Upper lobe of left lung (tissue), 6 donors: ENCODE measurements at regions not wholly inside any gene's neighbourhood (a gene's known extent, or its start where the extent isn't known, plus 50 kb on each side); places are given as distances from the start of the nearest gene placed in this dataset.

Source experiments
- ATAC-seq, 2 donors: fragments of 200-7000 bp; cut with Tn5 transposase; one replicate each; pipeline ENCODE4 v1.9.1; 2022; ENCODE audit warnings: mild to moderate bottlenecking in 2 of 2, moderate library complexity in 2 of 2; ENCODE audit not compliant: low FRiP score in 2 of 2
- DNase-seq, 2 donors: peaks; one replicate each; pipeline ENCODE4 v3.0.0-alpha.2; 2019 to 2020
- H3K27ac ChIP-seq, 4 donors: fragments of 200-600 bp; sonication (generic); one replicate each; pipeline ENCODE4 v1.5.1; 2016 to 2019
- H3K27me3 ChIP-seq, 4 donors: fragments of 200-600 bp; sonication (generic); one replicate each; pipeline ENCODE4 v1.5.1; 2017 to 2019
- H3K36me3 ChIP-seq, 4 donors: fragments of 200-600 bp; sonication (generic); one replicate each; pipeline ENCODE4 v1.5.1; 2016 to 2019
- H3K4me1 ChIP-seq, 4 donors: fragments of 200-600 bp; sonication (generic); one replicate each; pipeline ENCODE4 v1.5.1; 2018 to 2019
- H3K4me3 ChIP-seq, 4 donors: fragments of 200-600 bp; sonication (generic); one replicate each; pipeline ENCODE4 v1.5.1; 2017 to 2019; ENCODE audit warnings: mild to moderate bottlenecking in 2 of 4, moderate library complexity in 1 of 4
- H3K9me3 ChIP-seq, 4 donors: fragments of 200-600 bp; sonication (generic); one replicate each; pipeline ENCODE4 v1.5.1; 2018 to 2019
- CTCF ChIP-seq, 6 experiments: fragments of 450-650 bp in 4 of 6; fragments of 200-600 bp in 2 of 6; sonication (generic) in 2 of 6; IDR thresholded peaks; one replicate each; pipeline ENCODE4 v1.5.1; 2016 to 2019; ENCODE audit warnings: antibody characterized with exemption in 6 of 6
- EP300 ChIP-seq, 4 donors: sonication (generic); formaldehyde crosslinking; IDR thresholded peaks; one replicate each; pipeline ENCODE4 v1.5.1; 2017; ENCODE audit warnings: antibody characterized with exemption in 4 of 4, control low read depth in 2 of 4
- POLR2A ChIP-seq, 4 donors: fragments of 450-650 bp; IDR thresholded peaks; one replicate each; pipeline ENCODE4 v1.5.1; 2016 to 2017; ENCODE audit warnings: antibody characterized with exemption in 4 of 4, mild to moderate bottlenecking in 2 of 4
- POLR2AphosphoS5 ChIP-seq, 2 donors: sonication (generic); formaldehyde crosslinking; IDR thresholded peaks; one replicate each; pipeline ENCODE4 v1.5.1; 2017; ENCODE audit warnings: antibody characterized with exemption in 2 of 2
- WGBS, 2 donors: methylation state at CpG; one replicate each; pipeline ENCODE4 v1.1.5; 2017 to 2018; 5-methylcytosine and 5-hydroxymethylcytosine counted together
- donor health status: DM: no; HTN: no; CAD: no; lungs with moderate emphysema.
- donor health status: DM: no; HTN: yes; CAD: no; lungs with severe emphysema.

- no peaks in the 10 kb centered on the region for H3K4me1 ChIP-seq
- H3K27me3 ChIP-seq: no peaks in the 10 kb centered on the region
- H3K36me3 ChIP-seq: no peaks in the 10 kb centered on the region
- WGBS, 2 donors: 88% methylated on average over 5 of the region's 5 CpGs
- H3K27ac ChIP-seq: no peak overlapping the region
- DNase-seq (no peak), ATAC-seq (no peak)
- peaks cover 10 to 75% (median 29%) of the 10 kb centered on the region in 4 donors for H3K9me3 ChIP-seq
- no peak overlapping the region for H3K4me3 ChIP-seq
- TF ChIP-seq CTCF (IDR thresholded peaks at IDR 0.05) (no peak), POLR2AphosphoS5 (IDR thresholded peaks at IDR 0.05) (no peak)
These were observed 1492.8 kb downstream of the UQCRFS1 start for GRCh38 chr19:27720155-27720554.

- 81 to 82% methylated on average over 5 to 6 of the region's 6 CpGs for WGBS, 2 donors
- DNase-seq (no peak), ATAC-seq (no peak)
- TF ChIP-seq EP300 (IDR thresholded peaks at IDR 0.05) (no peak), CTCF (IDR thresholded peaks at IDR 0.05) (no peak), POLR2A (IDR thresholded peaks at IDR 0.05) (no peak), POLR2AphosphoS5 (IDR thresholded peaks at IDR 0.05) (no peak)
- H3K27me3 ChIP-seq: no peaks in the 10 kb centered on the region
- peaks cover 3 to 68% (median 22%) of the 10 kb centered on the region in 4 donors for H3K9me3 ChIP-seq
- H3K4me1 ChIP-seq: no peaks in the 10 kb centered on the region
- H3K4me3 ChIP-seq: no peak overlapping the region
- H3K36me3 ChIP-seq: no peaks in the 10 kb centered on the region
- H3K27ac ChIP-seq: no peak overlapping the region
These were observed 1493.9 kb downstream of the UQCRFS1 start for GRCh38 chr19:27719034-27719433.

GRCh38 chr19:27718234-27718633 is 1494.7 kb downstream of the UQCRFS1 start:
- no peaks in the 10 kb centered on the region for H3K27me3 ChIP-seq
- WGBS, 2 donors: 57 to 86% methylated on average over 2 to 4 of the region's 4 CpGs

GRCh38 chr19:27717825-27718224 is 1495.1 kb downstream of the UQCRFS1 start:
- Histone ChIP-seq H3K9me3 (peaks cover 0 to 62% (median 17%) of the 10 kb centered on the region in 4 donors), H3K36me3 (no peaks in the 10 kb centered on the region), H3K4me3 (no peak overlapping the region), H3K4me1 (no peaks in the 10 kb centered on the region), H3K27ac (no peak overlapping the region), H3K27me3 (no peaks in the 10 kb centered on the region)
- DNase-seq (no peak), ATAC-seq (no peak)
- no peak for TF ChIP-seq EP300 (IDR thresholded peaks at IDR 0.05)
- no peak for TF ChIP-seq POLR2AphosphoS5 (IDR thresholded peaks at IDR 0.05)
- no peak for TF ChIP-seq POLR2A (IDR thresholded peaks at IDR 0.05)
- no peak for TF ChIP-seq CTCF (IDR thresholded peaks at IDR 0.05)

More at GRCh38 chr19:27718234-27718633, 1494.7 kb downstream of the UQCRFS1 start:
- ATAC-seq (no peak), DNase-seq (no peak)
- Histone ChIP-seq H3K36me3 (no peaks in the 10 kb centered on the region), H3K9me3 (peaks cover 0 to 63% (median 20%) of the 10 kb centered on the region in 4 donors), H3K4me1 (no peaks in the 10 kb centered on the region), H3K4me3 (no peak overlapping the region), H3K27ac (no peak overlapping the region)
- no peak for TF ChIP-seq POLR2AphosphoS5 (IDR thresholded peaks at IDR 0.05)
- no peak for TF ChIP-seq EP300 (IDR thresholded peaks at IDR 0.05)
- no peak for TF ChIP-seq CTCF (IDR thresholded peaks at IDR 0.05)
- no peak for TF ChIP-seq POLR2A (IDR thresholded peaks at IDR 0.05)

GRCh38 chr19:27716922-27717321 is 1496.0 kb downstream of the UQCRFS1 start:
- DNase-seq: no peak
- Histone ChIP-seq H3K36me3 (no peaks in the 10 kb centered on the region), H3K4me1 (no peaks in the 10 kb centered on the region), H3K27me3 (no peaks in the 10 kb centered on the region), H3K4me3 (no peak overlapping the region), H3K9me3 (peaks cover 0 to 57% (median 11%) of the 10 kb centered on the region in 4 donors), H3K27ac (no peak overlapping the region)
- TF ChIP-seq POLR2A (IDR thresholded peaks at IDR 0.05) (no peak), EP300 (IDR thresholded peaks at IDR 0.05) (no peak), CTCF (IDR thresholded peaks at IDR 0.05) (no peak), POLR2AphosphoS5 (IDR thresholded peaks at IDR 0.05) (no peak)
- 40 to 58% methylated on average over 2 to 3 of the region's 3 CpGs for WGBS, 2 donors
- ATAC-seq: no peak
